ENCODE measurements at regions not wholly inside any gene's neighbourhood (a gene's known extent, or its start where the extent isn't known, plus 50 kb on each side); places are given as distances from the start of the nearest gene placed in this dataset.

GRCh38 chr4:134551348-134551747, 349.8 kb upstream of the PABPC4L start:
- TF ChIP-seq EZH2 (IDR thresholded peaks at IDR 0.05; ENCODE audit: low read length, unreplicated experiment) (no peak), CTCF (conservative IDR thresholded peaks at IDR 0.05; ENCODE audit: low read depth, low read length) (no peak), EZH2phosphoT487 (IDR thresholded peaks at IDR 0.05; ENCODE audit: borderline replicate concordance, low read length) (no peak)

Measured in PC-3 (cell line).